ENCODE measurements at regions not wholly inside any gene's neighbourhood (a gene's known extent, or its start where the extent isn't known, plus 50 kb on each side); places are given as distances from the start of the nearest gene placed in this dataset.

- FAIRE-seq = no peak
- no peak for DNase-seq (ENCODE audit: extremely low spot score, insufficient read length, low read depth)
Observed at GRCh38 chr3:180828723-180829408, 83.6 kb upstream of the FXR1 start.

- no peak for DNase-seq (ENCODE audit: extremely low spot score, insufficient read length, low read depth)
- FAIRE-seq = no peak
Observed at GRCh38 chr3:180829409-180830405, 82.8 kb upstream of the FXR1 start.

- FAIRE-seq = no peak
- DNase-seq (ENCODE audit: extremely low spot score, insufficient read length, low read depth) = no peak
Observed at GRCh38 chr3:180835501-180835900, 77.0 kb upstream of the FXR1 start.

- peak; percentile 56 for FAIRE-seq
Observed at GRCh38 chr3:180836766-180837165, 75.7 kb upstream of the FXR1 start.

GRCh38 chr3:180854887-180855286 is 57.6 kb upstream of the FXR1 start:
- no peak for DNase-seq (ENCODE audit: extremely low spot score, insufficient read length, low read depth)
- no peak for FAIRE-seq

More at GRCh38 chr3:180836766-180837165, 75.7 kb upstream of the FXR1 start:
- DNase-seq (ENCODE audit: extremely low spot score, insufficient read length, low read depth) = no peak

- no peak for FAIRE-seq
- DNase-seq (ENCODE audit: extremely low spot score, insufficient read length, low read depth) = no peak
Observed at GRCh38 chr3:180855364-180855763, 57.1 kb upstream of the FXR1 start.

- FAIRE-seq = no peak
- no peak for DNase-seq (ENCODE audit: extremely low spot score, insufficient read length, low read depth)
Observed at GRCh38 chr3:180855956-180856355, 56.5 kb upstream of the FXR1 start.

GRCh38 chr3:180860180-180860858 is 52.2 kb upstream of the FXR1 start:
- DNase-seq (ENCODE audit: extremely low spot score, insufficient read length, low read depth) (no peak), FAIRE-seq (no peak)

Data from GM18507 (cell line).